K562 (cell line): ENCODE measurements at regions not wholly inside any gene's neighbourhood (a gene's known extent, or its start where the extent isn't known, plus 50 kb on each side); places are given as distances from the start of the nearest gene placed in this dataset.

Experiments used
- ATF3 ChIP-seq, 2 experiments: fragments of 450-650 bp in 1 of 2; sonication (generic) in 1 of 2; formaldehyde crosslinking in 1 of 2; IDR thresholded peaks in 1 of 2; conservative IDR thresholded peaks in 1 of 2; 2 replicates each; pipeline versions ENCODE4 v1.6.1 to v1.8.1; 2016 to 2023; ENCODE audit warnings: mild to moderate bottlenecking in 2 of 2, moderate library complexity in 2 of 2, inconsistent platforms in 1 of 2, missing genetic modification reagents in 1 of 2
- EGR1 ChIP-seq: fragments of 450-650 bp; conservative IDR thresholded peaks from 2 replicates; pipeline ENCODE4 v1.6.1; 2017; ENCODE audit warnings: mild to moderate bottlenecking
- ELF4 ChIP-seq: fragments of 450-650 bp; formaldehyde crosslinking; IDR thresholded peaks from 2 replicates; pipeline ENCODE4 v1.4.0; 2022; ENCODE audit warnings: missing genetic modification characterization
- FOXP1 ChIP-seq: sonication (generic); formaldehyde crosslinking; IDR thresholded peaks from 2 replicates; pipeline ENCODE4 v1.8.0; 2022; ENCODE audit warnings: mild to moderate bottlenecking, missing genetic modification reagents

- TF ChIP-seq ATF3 (IDR thresholded peaks at IDR 0.05) = no peak
- no peak for TF ChIP-seq ATF3 (CRISPR knock-in tag; conservative IDR thresholded peaks at IDR 0.05)
- TF ChIP-seq EGR1 = no peak
- no peak for TF ChIP-seq ELF4 (CRISPR knock-in tag)
- no peak for TF ChIP-seq FOXP1 (CRISPR knock-in tag)
These were observed 590.9 kb upstream of the NRSN1 start for GRCh38 chr6:23535101-23535500.
